T-helper 1 cell treated with Interleukin-12 subunit alpha and Interleukin-12 subunit beta and Interleukin-4 antibody, amounts not matched to agents 30 μg/mL and 1 μg/mL, for 36 hours (primary cell): ENCODE measurements at regions not wholly inside any gene's neighbourhood (a gene's known extent, or its start where the extent isn't known, plus 50 kb on each side); places are given as distances from the start of the nearest gene placed in this dataset.
"Not testable (repeated sequence)": the region's sequence is repeated elsewhere in the genome, so short reads cannot be mapped to it uniquely, and the experiment has no call there.

ENCODE experiments used
- H3K27ac Mint-ChIP-seq: one replicate; pipeline ENCODE4 v1.8.0; 2021; ENCODE audit warnings: mild to moderate bottlenecking, mixed read lengths
- H3K27me3 Mint-ChIP-seq: one replicate; pipeline ENCODE4 v1.8.0; 2021; ENCODE audit warnings: low read depth, mixed read lengths
- H3K36me3 Mint-ChIP-seq: one replicate; pipeline ENCODE4 v1.8.0; 2021; ENCODE audit warnings: low read depth, mixed read lengths
- H3K4me1 Mint-ChIP-seq: one replicate; pipeline ENCODE4 v1.8.0; 2021; ENCODE audit warnings: low read depth, mixed read lengths
- H3K4me3 Mint-ChIP-seq: one replicate; pipeline ENCODE4 v1.8.0; 2021; ENCODE audit warnings: mild to moderate bottlenecking, moderate library complexity, mixed read lengths
- H3K9me3 Mint-ChIP-seq: one replicate; pipeline ENCODE4 v1.8.0; 2021; ENCODE audit warnings: mixed read lengths

DNA sequence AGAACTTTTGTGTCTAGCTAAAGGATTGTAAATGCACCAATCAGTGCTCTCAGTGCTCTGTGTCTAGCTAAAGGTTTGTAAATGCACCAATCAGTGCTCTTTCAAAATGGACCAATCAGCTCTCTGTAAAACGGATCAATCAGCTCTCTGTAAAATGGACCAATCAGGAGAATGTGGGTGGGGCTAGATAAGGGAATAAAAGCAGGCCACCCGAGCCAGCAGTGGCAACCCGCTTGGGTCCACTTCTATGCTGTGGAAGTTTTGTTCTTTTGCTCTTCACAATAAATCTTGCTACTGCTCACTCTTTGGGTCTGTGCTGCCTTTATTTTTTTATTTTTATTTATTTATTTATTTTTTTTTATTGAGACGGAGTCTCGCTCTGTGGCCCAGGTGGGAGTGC lies 957.3 kb upstream of the GJE1 start:
- H3K4me3 Mint-ChIP-seq, H3K4me1 Mint-ChIP-seq, H3K36me3 Mint-ChIP-seq, H3K27me3 Mint-ChIP-seq, H3K9me3 Mint-ChIP-seq, H3K27ac Mint-ChIP-seq: not testable (repeated sequence)

- Mint-ChIP-seq H3K36me3 (no peaks in the 10 kb centered on the region), H3K27ac (no peak overlapping the region), H3K27me3 (no peaks in the 10 kb centered on the region), H3K9me3 (no peaks in the 10 kb centered on the region), H3K4me1 (no peaks in the 10 kb centered on the region), H3K4me3 (no peak overlapping the region)
Observed at GRCh38 chr6:141174932-141175331, 957.8 kb upstream of the GJE1 start.

DNA sequence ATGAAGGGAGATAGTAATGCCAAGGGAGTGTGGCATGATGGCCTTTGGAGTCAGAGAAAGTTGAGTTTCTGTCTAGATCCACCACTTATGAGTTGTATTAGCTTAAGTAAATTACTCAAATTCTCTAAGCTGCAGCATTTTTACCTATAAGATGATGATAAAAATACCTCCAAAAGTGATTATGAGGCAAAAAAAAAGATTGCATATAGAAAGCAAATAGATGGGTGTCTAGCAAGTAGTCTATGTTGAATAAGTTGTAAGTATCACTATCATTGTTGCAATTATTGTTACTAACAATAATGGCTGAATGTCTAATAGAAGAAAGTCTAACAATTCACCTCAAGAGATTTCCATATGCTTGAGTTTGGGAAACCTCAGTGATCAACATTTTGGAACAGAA lies 959.2 kb upstream of the GJE1 start:
- H3K9me3 Mint-ChIP-seq, result no peaks in the 10 kb centered on the region
- H3K36me3 Mint-ChIP-seq, result no peaks in the 10 kb centered on the region
- no peaks in the 10 kb centered on the region for H3K4me1 Mint-ChIP-seq
- no peak overlapping the region for H3K4me3 Mint-ChIP-seq
- no peak overlapping the region for H3K27ac Mint-ChIP-seq
- no peaks in the 10 kb centered on the region for H3K27me3 Mint-ChIP-seq

GRCh38 chr6:141169419-141169818 lies 963.3 kb upstream of the GJE1 start:
- Mint-ChIP-seq H3K4me3 (no peak overlapping the region), H3K4me1 (no peaks in the 10 kb centered on the region), H3K9me3 (no peaks in the 10 kb centered on the region), H3K36me3 (no peaks in the 10 kb centered on the region), H3K27ac (no peak overlapping the region), H3K27me3 (no peaks in the 10 kb centered on the region)

DNA sequence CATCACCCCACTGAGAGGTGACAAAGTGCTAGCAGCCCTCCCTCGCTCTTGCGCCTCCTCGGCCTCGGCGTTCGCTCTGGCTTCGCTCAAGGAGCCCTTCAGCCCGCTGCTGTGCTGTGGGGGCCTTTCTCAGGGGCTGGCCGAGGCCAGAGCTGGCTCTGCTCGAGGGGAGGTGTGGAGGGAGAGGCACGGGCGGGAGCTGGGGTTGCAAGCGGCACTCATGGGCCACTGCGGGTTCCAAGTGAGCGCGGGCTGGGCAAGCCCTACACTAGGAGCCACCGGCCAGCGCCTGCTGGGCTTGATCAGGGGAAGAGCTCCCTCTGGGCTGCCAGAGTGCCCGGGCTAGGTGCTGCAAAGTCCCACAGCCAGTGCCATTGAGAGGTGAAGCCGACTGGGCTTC lies 964.8 kb upstream of the GJE1 start:
- no peaks in the 10 kb centered on the region for H3K4me1 Mint-ChIP-seq
- no peaks in the 10 kb centered on the region for H3K27me3 Mint-ChIP-seq
- no peak overlapping the region for H3K4me3 Mint-ChIP-seq
- H3K9me3 Mint-ChIP-seq, result no peaks in the 10 kb centered on the region
- H3K36me3 Mint-ChIP-seq, result no peaks in the 10 kb centered on the region
- H3K27ac Mint-ChIP-seq, result no peak overlapping the region

DNA sequence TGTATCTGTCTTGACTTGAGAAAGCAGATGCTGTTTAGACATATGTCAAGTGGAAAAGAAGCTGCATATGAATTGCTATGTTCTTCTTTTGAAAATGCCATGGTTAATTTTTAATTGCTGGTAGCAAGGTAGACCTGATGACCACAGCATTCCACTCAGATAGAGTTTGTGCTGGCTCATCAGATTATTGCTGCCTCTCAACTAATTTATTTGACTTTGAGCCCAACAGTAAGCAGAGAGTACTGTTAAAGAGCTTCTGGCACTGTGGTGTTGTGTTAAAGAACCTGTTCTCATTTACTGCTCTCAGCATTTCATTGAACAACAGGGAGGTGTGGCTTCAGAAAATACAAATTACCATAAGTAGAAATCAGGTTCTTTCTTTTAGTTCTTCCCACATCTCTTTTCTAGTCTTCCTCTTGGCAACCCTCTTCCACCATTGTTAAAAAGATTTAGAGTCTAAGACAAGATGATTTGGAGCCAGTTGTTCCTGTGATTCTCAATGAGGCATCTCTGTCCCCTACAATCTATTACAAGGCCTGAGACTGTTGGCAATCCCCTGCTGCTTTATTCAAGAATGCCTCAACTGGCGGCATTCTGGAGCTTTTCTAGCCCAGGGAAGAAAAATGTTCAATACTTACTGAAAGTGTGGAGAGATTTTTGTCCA lies 967.6 kb upstream of the GJE1 start:
- no peaks in the 10 kb centered on the region for H3K9me3 Mint-ChIP-seq
- H3K36me3 Mint-ChIP-seq, result no peaks in the 10 kb centered on the region
- H3K4me3 Mint-ChIP-seq, result no peak overlapping the region
- H3K27me3 Mint-ChIP-seq, result no peaks in the 10 kb centered on the region
- H3K4me1 Mint-ChIP-seq, result no peaks in the 10 kb centered on the region
- no peak overlapping the region for H3K27ac Mint-ChIP-seq

- no peak overlapping the region for H3K4me3 Mint-ChIP-seq
- H3K27ac Mint-ChIP-seq, result no peak overlapping the region
- H3K9me3 Mint-ChIP-seq, result no peaks in the 10 kb centered on the region
- H3K4me1 Mint-ChIP-seq, result no peaks in the 10 kb centered on the region
- no peaks in the 10 kb centered on the region for H3K36me3 Mint-ChIP-seq
- no peaks in the 10 kb centered on the region for H3K27me3 Mint-ChIP-seq
Observed at GRCh38 chr6:141164042-141164743, 968.5 kb upstream of the GJE1 start.

DNA sequence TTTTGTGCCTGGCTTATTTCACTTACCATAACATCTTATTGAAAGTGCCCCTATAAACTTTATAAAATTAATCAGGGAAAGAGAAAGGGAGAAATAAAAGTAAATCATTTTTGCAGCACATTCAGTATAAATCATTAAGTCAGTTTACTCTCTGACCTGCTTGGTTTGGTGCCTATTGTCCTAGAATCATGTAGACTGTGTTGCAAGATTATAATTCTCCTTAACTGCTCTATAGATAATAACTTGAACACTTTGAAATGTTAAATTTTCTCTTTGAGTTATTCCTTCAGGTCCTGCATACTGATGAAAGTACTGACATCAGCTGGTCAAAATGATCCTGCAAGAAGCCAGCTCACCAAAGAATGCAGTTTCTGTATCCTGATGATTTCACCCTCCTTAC lies 969.6 kb upstream of the GJE1 start:
- Mint-ChIP-seq H3K36me3 (no peaks in the 10 kb centered on the region), H3K9me3 (no peaks in the 10 kb centered on the region), H3K27me3 (no peaks in the 10 kb centered on the region), H3K4me1 (no peaks in the 10 kb centered on the region), H3K27ac (no peak overlapping the region), H3K4me3 (no peak overlapping the region)

DNA sequence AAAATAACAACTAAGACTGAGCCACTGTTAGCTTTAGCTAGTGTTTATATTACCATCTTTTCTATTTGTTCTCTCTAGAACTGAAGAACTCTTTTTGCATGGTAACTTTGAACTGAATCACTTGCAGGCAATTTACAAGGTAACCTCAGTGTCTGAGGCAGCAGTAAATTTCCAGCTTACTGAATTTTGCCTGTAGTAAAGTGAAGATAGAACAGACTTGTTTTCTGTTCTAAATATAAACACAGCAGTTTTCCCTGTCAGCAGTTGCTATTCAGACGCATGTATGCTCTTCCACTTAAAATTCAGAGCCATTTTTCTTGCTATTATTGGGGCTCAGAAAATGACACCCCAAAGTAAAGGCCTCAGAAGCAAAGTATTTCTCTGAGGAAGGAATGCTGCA lies 974.0 kb upstream of the GJE1 start:
- H3K9me3 Mint-ChIP-seq, result no peaks in the 10 kb centered on the region
- no peaks in the 10 kb centered on the region for H3K27me3 Mint-ChIP-seq
- H3K36me3 Mint-ChIP-seq, result no peaks in the 10 kb centered on the region
- H3K27ac Mint-ChIP-seq, result no peak overlapping the region
- H3K4me3 Mint-ChIP-seq, result no peak overlapping the region
- no peaks in the 10 kb centered on the region for H3K4me1 Mint-ChIP-seq

DNA sequence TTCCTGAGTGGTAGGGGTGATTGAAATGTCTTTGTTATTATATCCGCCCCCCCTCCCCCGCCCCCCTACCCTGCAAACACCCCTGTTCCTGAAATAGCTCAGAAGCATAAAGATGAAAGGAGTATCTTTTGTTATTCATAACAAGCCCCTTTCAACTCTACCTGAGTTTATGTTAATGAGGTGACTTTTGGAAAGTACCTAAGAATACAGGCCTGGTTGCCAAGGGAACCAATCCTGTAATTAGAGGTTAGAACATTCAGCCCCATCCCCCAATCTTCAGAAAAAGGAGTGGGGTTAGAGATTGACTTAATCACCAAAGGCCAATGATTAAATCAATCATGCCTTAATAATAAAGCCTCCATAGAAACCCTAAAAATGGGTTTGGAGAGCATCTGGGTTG lies 979.2 kb upstream of the GJE1 start:
- H3K4me1 Mint-ChIP-seq, result peaks cover 1% of the 10 kb centered on the region
- H3K27me3 Mint-ChIP-seq, result no peaks in the 10 kb centered on the region
- no peak overlapping the region for H3K27ac Mint-ChIP-seq
- H3K4me3 Mint-ChIP-seq, result no peak overlapping the region
- H3K36me3 Mint-ChIP-seq, result no peaks in the 10 kb centered on the region
- H3K9me3 Mint-ChIP-seq, result peaks cover 4% of the 10 kb centered on the region

DNA sequence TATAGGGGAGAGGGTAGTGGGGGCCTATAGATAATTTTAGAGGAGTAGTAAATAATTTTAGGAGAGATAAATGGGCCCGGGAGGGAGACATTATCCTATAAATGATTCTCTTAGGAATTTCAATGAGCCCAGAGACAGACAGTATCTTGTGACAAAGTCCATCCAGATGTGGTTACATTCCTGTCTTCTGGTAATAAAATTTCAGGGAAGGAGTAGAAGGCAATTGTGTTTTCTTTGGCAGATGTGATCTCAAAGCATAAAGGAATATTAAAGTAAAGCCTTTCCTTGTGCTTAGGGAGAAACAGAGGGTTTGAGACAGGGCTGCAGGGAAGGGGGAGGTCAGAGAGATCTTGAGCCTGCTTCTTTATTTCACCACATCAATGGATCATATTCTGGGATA lies 979.8 kb upstream of the GJE1 start:
- Mint-ChIP-seq H3K27me3 (no peaks in the 10 kb centered on the region), H3K4me1 (peaks cover 1% of the 10 kb centered on the region), H3K36me3 (no peaks in the 10 kb centered on the region), H3K4me3 (no peak overlapping the region), H3K27ac (no peak overlapping the region), H3K9me3 (peaks cover 4% of the 10 kb centered on the region)

DNA sequence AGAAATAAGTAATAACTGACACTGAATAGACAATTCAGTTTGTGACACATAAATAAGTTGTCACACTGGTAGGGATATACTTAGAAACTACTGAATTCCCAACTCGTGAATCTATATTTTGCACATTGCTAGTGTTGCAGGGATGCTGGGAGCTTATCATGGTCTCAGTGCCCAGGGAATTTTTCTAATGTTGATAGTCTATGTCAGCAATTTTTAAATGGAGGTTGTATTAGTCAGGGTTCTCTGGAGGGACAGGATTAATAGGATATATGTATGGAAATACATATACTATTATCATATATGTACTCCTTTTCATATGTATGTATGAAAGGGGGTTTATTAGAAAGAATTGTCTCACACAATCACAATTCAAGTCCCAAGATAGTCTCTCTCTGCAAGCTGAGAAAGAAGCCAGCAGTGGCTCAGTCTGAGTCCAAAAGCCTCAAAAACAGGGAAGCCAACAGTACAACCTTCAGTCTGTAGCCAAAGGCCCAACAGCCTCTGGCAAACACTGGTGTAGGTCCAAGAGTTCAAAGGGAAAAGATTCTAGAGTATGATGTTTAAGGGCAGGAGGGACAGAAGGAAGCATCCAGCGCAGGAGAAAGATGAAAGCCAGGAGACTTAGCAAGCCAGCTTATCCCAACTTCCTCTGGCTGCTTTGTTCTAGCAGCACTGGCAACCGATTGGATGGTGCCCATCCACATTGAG lies 980.9 kb upstream of the GJE1 start:
- H3K27me3 Mint-ChIP-seq, result no peaks in the 10 kb centered on the region
- H3K4me1 Mint-ChIP-seq, result peaks cover 1% of the 10 kb centered on the region
- H3K36me3 Mint-ChIP-seq, result no peaks in the 10 kb centered on the region
- no peak overlapping the region for H3K4me3 Mint-ChIP-seq
- peaks cover 4% of the 10 kb centered on the region for H3K9me3 Mint-ChIP-seq
- H3K27ac Mint-ChIP-seq, result no peak overlapping the region

DNA sequence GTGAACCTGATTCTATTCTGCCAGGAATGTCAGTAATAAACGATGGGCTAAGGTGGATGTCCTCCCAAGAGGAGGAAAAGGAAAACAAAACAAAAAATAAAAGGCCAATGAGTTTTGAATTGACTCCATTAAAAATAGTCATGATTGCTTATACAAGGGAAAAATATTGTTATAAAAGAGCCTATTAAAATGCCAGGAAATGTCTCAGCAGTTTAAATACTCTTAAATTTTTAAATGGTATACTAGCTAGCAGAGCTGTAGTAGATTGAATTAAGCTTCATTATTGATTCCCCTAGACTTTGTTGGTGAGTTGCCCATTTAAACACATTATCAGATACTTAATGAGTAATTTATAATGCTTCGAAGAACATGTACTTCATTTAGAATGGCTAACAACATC lies 990.9 kb upstream of the GJE1 start:
- Mint-ChIP-seq H3K4me1 (no peaks in the 10 kb centered on the region), H3K27me3 (no peaks in the 10 kb centered on the region), H3K27ac (no peak overlapping the region), H3K36me3 (no peaks in the 10 kb centered on the region), H3K9me3 (no peaks in the 10 kb centered on the region), H3K4me3 (no peak overlapping the region)

- Mint-ChIP-seq H3K9me3 (no peaks in the 10 kb centered on the region), H3K4me3 (no peak overlapping the region), H3K4me1 (no peaks in the 10 kb centered on the region), H3K36me3 (no peaks in the 10 kb centered on the region), H3K27me3 (no peaks in the 10 kb centered on the region), H3K27ac (no peak overlapping the region)
Observed at GRCh38 chr6:141140905-141141304, 991.8 kb upstream of the GJE1 start.

- no peak overlapping the region for H3K27ac Mint-ChIP-seq
- no peak overlapping the region for H3K4me3 Mint-ChIP-seq
- no peaks in the 10 kb centered on the region for H3K9me3 Mint-ChIP-seq
- no peaks in the 10 kb centered on the region for H3K36me3 Mint-ChIP-seq
- H3K4me1 Mint-ChIP-seq, result no peaks in the 10 kb centered on the region
- H3K27me3 Mint-ChIP-seq, result no peaks in the 10 kb centered on the region
Observed at GRCh38 chr6:141139461-141139860, 993.3 kb upstream of the GJE1 start.
